22Rv1 (cell line): ENCODE measurements at regions not wholly inside any gene's neighbourhood (a gene's known extent, or its start where the extent isn't known, plus 50 kb on each side); places are given as distances from the start of the nearest gene placed in this dataset.

Source experiments
- H3K27ac ChIP-seq: fragments of 450-650 bp; 2 replicates; pipeline ENCODE4 v1.5.1; 2017
- CTCF ChIP-seq: fragments of 450-650 bp; IDR thresholded peaks from 2 replicates; pipeline ENCODE4 v1.5.1; 2017; ENCODE audit warnings: mild to moderate bottlenecking
- ZFX ChIP-seq: fragments of 450-650 bp; IDR thresholded peaks from 2 replicates; pipeline ENCODE4 v1.6.1; 2017; ENCODE audit warnings: antibody characterized with exemption, borderline replicate concordance

- TF ChIP-seq ZFX (no peak), CTCF (no peak)
- no peak overlapping the region for H3K27ac ChIP-seq
These were observed 236.0 kb upstream of the NR5A2 start for GRCh38 chr1:199791495-199791894.

- TF ChIP-seq ZFX (no peak), CTCF (no peak)
- no peak overlapping the region for H3K27ac ChIP-seq
These were observed 234.6 kb upstream of the NR5A2 start for GRCh38 chr1:199792874-199793273.

GRCh38 chr1:199794105-199794863 lies 233.2 kb upstream of the NR5A2 start:
- H3K27ac ChIP-seq, result no peak overlapping the region
- no peak for TF ChIP-seq ZFX
- no peak for TF ChIP-seq CTCF

GRCh38 chr1:199799116-199799515 lies 228.4 kb upstream of the NR5A2 start:
- no peak for TF ChIP-seq ZFX
- no peak for TF ChIP-seq CTCF
- no peak overlapping the region for H3K27ac ChIP-seq

- no peak overlapping the region for H3K27ac ChIP-seq
- TF ChIP-seq ZFX (no peak), CTCF (no peak)
These were observed 223.0 kb upstream of the NR5A2 start for GRCh38 chr1:199804526-199804925.

- no peak overlapping the region for H3K27ac ChIP-seq
- TF ChIP-seq CTCF (no peak), ZFX (no peak)
These were observed 219.2 kb upstream of the NR5A2 start for GRCh38 chr1:199808110-199808870.

- no peak overlapping the region for H3K27ac ChIP-seq
- no peak for TF ChIP-seq ZFX
- TF ChIP-seq CTCF, result no peak
These were observed 218.2 kb upstream of the NR5A2 start for GRCh38 chr1:199809311-199809710.
